ENCODE measurements at regions not wholly inside any gene's neighbourhood (a gene's known extent, or its start where the extent isn't known, plus 50 kb on each side); places are given as distances from the start of the nearest gene placed in this dataset.

GRCh38 chr2:128416109-128416785, 97.6 kb upstream of the HS6ST1 start (continued):
- no peak for TF ChIP-seq ZEB1 (IDR thresholded peaks at IDR 0.05; ENCODE audit: insufficient replicate concordance, low read depth)
- no peak for TF ChIP-seq SIX1 (CRISPR knock-in tag; IDR thresholded peaks at IDR 0.05; ENCODE audit: borderline replicate concordance)
- no peak for TF ChIP-seq ATF7 (IDR thresholded peaks at IDR 0.05)
- TF ChIP-seq ATF7 (CRISPR knock-in tag; IDR thresholded peaks at IDR 0.05), result no peak
- no peak for TF ChIP-seq PRDM4 (CRISPR knock-in tag; IDR thresholded peaks at IDR 0.05; ENCODE audit: borderline replicate concordance)
- no peak for TF ChIP-seq ARNTL (CRISPR knock-in tag; IDR thresholded peaks at IDR 0.05)

DNA sequence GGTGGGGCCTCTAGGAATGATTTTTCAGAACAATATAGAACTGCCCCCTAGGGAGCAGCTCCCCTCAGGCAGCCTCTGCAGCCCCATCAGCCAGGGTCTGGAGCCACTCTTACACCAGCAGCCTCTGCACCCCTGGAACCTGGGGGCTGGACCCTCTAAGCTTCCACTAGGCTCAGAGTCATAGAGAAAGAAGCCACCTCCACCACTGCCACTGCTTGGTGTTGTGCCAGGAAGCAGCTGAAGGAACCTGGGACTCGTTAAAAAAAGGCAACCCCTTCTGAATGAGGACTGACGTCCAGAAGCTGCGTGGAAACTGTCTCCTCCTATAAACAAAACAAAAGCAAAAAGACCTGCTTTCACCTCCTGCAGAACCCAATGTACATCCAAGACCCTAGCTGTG, 98.1 kb upstream of the HS6ST1 start:
- FAIRE-seq, result no peak
- H3K4me3 ChIP-seq (replicated peaks in 1 of 3; ENCODE audit: insufficient read depth in 1 of 3, low read depth in 2 of 3, low read length in 3 of 3), result no peak overlapping the region
- POLR2A ChIA-PET, result no interaction called here
- in situ Hi-C loops (cut with HindIII; ENCODE audit: extremely low pct_ligation_motif_present, low pct_unique_long_range_greater_than_20kb), result no loop called here
- no peak overlapping the region for H2AFZ ChIP-seq (ENCODE audit: low read length)
- no peak for DNase-seq (ENCODE audit: low spot score)
- no peak for TF ChIP-seq ZNF468 (CRISPR knock-in tag; IDR thresholded peaks at IDR 0.05)
- no peak for TF ChIP-seq THAP11 (CRISPR knock-in tag; IDR thresholded peaks at IDR 0.05)
- TF ChIP-seq, protein P1, sequence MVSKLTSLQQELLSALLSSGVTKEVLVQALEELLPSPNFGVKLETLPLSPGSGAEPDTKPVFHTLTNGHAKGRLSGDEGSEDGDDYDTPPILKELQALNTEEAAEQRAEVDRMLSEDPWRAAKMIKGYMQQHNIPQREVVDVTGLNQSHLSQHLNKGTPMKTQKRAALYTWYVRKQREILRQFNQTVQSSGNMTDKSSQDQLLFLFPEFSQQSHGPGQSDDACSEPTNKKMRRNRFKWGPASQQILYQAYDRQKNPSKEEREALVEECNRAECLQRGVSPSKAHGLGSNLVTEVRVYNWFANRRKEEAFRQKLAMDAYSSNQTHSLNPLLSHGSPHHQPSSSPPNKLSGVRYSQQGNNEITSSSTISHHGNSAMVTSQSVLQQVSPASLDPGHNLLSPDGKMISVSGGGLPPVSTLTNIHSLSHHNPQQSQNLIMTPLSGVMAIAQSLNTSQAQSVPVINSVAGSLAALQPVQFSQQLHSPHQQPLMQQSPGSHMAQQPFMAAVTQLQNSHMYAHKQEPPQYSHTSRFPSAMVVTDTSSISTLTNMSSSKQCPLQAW (CRISPR knock-in tag; IDR thresholded peaks at IDR 0.05), result no peak
- TF ChIP-seq HNF1A (IDR thresholded peaks at IDR 0.05; ENCODE audit: low read depth), result no peak
- TF ChIP-seq HNF1A (CRISPR knock-in tag; IDR thresholded peaks at IDR 0.05; ENCODE audit: borderline replicate concordance), result no peak
- TF ChIP-seq ZNF567 (CRISPR knock-in tag; IDR thresholded peaks at IDR 0.05; ENCODE audit: borderline replicate concordance), result no peak
- no peak for TF ChIP-seq FOSL2 (CRISPR knock-in tag; IDR thresholded peaks at IDR 0.05)
- H3K4me1 ChIP-seq (ENCODE audit: insufficient read depth, low read length), result peaks cover 12% of the 10 kb centered on the region; the same call in 1 of the 2 replicates
- peak; percentile 45 for ATAC-seq
- H3K4me2 ChIP-seq (ENCODE audit: low read depth, low read length), result no peak overlapping the region
- WGBS (ENCODE audit: low lambda C conversion rate), result 73% methylated on average over 3 of the region's 3 CpGs
- H3K36me3 ChIP-seq (replicated peaks in 1 of 2; ENCODE audit: control insufficient read depth in 1 of 2, insufficient read depth in 2 of 2, low read length in 2 of 2), result no peaks in the 10 kb centered on the region
- intact Hi-C loops (cut with micrococcal nuclease; ENCODE audit: unreplicated experiment), result no loop called here
- H4K20me1 ChIP-seq (ENCODE audit: insufficient read depth, low read length), result no peaks in the 10 kb centered on the region
- no TSS peak for BruUV-seq (replicated peaks)
- H3K27me3 ChIP-seq (ENCODE audit: control insufficient read depth in 1 of 2, insufficient read depth in 2 of 2, low read length in 2 of 2), result peaks cover 3 to 10% of the 10 kb centered on the region in 2 experiments; a peak in 3 of 5 replicates
- no peaks in the 10 kb centered on the region for H3K9me3 ChIP-seq (ENCODE audit: low read length)
- CTCF ChIA-PET (ENCODE audit: low intra/inter-chr PET ratio, low total read pairs), result no interaction called here
- no peak overlapping the region for H3K9ac ChIP-seq (ENCODE audit: insufficient read depth, low read depth, low read length)
- H3K27ac ChIP-seq (ENCODE audit: extremely low read length, insufficient read depth, low read length), result no peak overlapping the region
- no peaks in the 10 kb centered on the region for H3K79me2 ChIP-seq (ENCODE audit: insufficient read depth, low read length)
